Hypothalamus (tissue), 51 donors: ENCODE measurements at regions not wholly inside any gene's neighbourhood (a gene's known extent, or its start where the extent isn't known, plus 50 kb on each side); places are given as distances from the start of the nearest gene placed in this dataset.

Source experiments
- DNase-seq, 51 donors: peaks; one replicate each; lab custom pipeline; 2025; lab: John Stamatoyannopoulos, UW

- no peak for DNase-seq
These were observed 132.2 kb downstream of the FOXL1 start for GRCh38 chr16:86710602-86710950.

DNA sequence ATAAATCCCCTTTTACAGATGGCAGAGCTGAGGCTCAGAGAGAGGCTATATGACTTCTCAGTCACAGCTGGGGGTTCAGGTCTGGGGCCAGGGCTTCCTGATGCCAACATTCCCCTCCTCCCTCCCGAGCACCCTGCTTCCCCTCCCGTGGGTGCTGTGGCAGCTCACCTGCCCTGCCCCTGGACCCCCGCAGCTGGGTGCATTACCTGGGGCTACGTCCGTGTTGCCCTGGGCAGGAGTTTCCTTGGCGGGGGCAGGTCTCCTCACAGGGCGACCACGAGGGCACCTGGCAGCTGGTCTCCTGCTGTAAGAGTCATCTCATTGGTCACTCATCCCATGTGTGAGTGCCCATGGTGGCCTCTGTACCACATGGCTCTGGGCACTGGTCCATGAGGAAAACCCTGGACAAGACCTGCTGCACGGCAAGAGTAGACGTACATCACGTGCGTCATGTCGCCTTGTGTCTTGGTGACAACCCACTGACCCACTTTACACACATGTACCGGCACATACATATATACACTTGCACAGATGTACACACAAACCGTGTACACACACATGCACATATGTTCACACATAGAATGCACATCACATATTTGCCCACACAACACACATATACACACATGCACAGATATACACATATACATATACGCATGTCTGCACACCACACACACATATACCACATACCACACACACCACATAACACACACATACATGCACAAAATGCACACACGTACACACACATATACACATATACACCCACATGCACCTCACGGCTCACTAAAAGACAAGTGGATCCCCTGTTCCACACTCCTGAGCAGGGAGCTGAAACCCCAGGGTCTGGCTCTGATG lies 134.0 kb downstream of the FOXL1 start:
- no peak for DNase-seq

DNA sequence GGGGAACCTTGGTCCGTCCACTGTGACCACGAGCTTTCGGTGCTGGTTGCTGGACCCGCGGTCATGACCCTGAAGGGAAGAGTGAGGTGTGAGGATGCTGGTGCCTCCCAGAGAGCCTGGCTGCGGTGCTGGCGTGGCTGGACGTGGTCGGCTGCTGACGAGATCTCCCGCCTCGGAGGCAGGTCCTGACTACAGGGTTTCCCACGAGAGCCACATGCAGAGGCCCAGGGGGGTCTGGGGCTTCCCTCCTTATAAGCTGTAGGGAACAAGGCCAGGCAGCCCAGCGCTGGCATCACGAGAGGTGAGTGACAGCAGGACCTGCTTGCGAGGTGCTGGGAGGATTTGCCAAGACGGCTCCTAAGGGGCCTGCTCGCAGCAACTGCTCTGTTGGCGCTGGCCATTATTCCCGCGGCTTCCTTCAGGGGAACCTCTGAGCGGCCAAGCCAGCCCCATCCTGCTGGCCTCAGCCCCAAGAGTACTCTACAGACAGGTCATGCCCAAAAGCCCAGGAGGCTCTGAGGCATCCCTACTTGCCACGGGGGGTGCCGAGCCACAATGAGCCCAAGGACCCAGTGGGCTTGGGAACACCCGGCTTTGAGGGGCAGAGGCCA lies 134.8 kb downstream of the FOXL1 start:
- no peak for DNase-seq

DNA sequence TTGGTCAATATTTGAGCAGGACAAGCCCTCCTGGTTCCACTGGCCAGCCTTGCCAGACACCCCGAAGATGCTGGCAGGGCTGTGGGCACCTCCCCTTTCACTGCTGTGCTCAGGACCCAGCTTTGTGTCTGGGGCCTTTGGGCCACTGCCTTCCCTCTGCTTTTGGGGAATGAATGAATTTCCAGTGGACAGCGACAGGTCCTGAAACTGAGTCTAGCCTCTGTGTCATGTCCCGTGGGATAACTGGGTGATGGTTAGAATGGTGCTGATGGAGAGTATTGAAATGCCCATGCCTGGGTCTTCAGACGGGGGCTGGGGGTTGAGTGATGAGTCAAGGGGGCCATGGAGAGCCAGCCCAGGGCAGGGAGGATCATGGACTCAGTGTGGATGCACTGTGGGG lies 135.8 kb downstream of the FOXL1 start:
- no peak for DNase-seq

GRCh38 chr16:86716649-86717048 lies 138.3 kb downstream of the FOXL1 start:
- no peak for DNase-seq

GRCh38 chr16:86718118-86718517 lies 139.8 kb downstream of the FOXL1 start:
- no peak for DNase-seq

GRCh38 chr16:86722970-86723369 lies 144.6 kb downstream of the FOXL1 start:
- no peak for DNase-seq

GRCh38 chr16:86723689-86724088 lies 145.3 kb downstream of the FOXL1 start:
- peak in 18 of 51 donors; percentile 2 to 45 (median 8) for DNase-seq

GRCh38 chr16:86725401-86725800 lies 147.1 kb downstream of the FOXL1 start:
- DNase-seq = no peak

- DNase-seq = no peak
These were observed 148.0 kb downstream of the FOXL1 start for GRCh38 chr16:86726340-86726739.

- no peak for DNase-seq
These were observed 148.8 kb downstream of the FOXL1 start for GRCh38 chr16:86727131-86727530.

GRCh38 chr16:86727632-86728031 lies 149.3 kb downstream of the FOXL1 start:
- DNase-seq = no peak

- no peak for DNase-seq
These were observed 151.3 kb downstream of the FOXL1 start for GRCh38 chr16:86729686-86730085.

DNA sequence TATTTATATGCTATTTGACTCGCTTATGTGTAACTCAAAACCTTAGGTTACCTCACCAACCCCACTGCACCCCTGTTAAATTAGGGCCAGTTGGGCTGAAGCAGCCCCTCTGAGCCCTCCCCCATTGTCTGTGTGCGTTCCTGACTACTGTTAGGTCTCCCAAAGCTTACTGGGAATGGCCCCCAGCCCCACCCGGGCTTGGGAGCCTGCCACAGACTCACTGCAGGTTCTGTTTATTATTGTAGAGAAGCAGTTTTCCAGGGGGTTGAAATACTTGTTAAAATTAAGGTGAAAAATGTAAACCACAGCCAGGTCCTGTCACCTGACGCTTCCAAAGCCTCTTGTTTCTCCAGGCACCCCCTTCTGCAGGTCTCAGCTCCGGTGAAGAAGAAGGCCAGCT lies 151.7 kb downstream of the FOXL1 start:
- no peak for DNase-seq

DNA sequence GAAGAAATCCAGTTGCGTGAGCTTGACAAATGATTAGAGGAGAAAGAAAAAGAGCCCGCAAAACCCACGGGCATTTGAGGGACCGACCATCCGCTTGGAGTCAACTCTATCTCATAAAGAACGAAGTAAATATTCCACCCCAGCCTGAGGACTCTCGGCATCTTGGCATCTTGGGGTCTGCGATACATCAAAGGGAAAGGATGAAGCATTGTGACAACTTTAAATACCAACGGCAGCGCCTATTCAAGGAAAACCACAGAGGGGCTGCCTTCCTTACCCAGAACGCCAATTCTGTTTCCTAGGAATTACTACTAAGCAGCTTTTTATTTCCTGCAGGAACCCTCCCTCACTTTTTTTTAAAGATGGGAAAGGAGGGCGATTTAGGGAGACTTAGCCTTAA lies 152.2 kb downstream of the FOXL1 start:
- no peak for DNase-seq

DNA sequence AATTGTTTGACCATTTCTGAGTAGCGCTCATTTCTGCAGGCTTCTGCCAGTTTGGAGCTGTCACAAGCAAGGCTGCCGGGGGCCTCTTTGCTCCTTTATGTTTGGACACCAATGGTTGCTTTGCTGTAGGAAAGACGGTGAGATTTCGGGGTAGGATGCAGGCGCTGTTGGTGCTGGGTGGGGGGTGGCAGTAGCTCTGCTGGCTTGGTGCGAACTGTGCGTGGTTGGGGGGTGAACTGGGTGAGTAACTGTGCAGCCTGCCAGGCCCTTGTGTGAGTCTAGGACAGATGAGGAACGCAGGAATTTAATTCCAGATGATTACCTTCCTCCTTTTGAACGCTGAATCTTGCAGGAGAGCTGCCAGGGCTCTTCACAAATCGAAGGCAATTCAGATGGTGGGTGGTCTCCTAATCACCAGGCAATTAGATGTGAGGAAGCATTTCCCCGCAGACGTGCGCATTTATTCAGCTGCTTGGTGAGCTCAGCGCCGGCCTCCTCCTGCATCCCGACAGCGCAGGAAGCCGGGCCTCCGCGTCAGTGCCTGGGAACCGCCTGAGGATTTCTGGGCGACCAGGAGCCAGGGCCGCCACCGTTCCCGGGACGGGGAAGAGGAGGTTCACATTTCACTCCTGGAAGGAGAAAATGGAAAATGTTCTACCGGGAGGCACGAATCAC lies 154.4 kb downstream of the FOXL1 start:
- DNase-seq = peak in 3 of 51 donors; percentile 5 to 37 (median 28)

GRCh38 chr16:86733546-86734254 lies 155.4 kb downstream of the FOXL1 start:
- DNase-seq = no peak

GRCh38 chr16:86734543-86735460 lies 156.5 kb downstream of the FOXL1 start:
- no peak for DNase-seq

DNA sequence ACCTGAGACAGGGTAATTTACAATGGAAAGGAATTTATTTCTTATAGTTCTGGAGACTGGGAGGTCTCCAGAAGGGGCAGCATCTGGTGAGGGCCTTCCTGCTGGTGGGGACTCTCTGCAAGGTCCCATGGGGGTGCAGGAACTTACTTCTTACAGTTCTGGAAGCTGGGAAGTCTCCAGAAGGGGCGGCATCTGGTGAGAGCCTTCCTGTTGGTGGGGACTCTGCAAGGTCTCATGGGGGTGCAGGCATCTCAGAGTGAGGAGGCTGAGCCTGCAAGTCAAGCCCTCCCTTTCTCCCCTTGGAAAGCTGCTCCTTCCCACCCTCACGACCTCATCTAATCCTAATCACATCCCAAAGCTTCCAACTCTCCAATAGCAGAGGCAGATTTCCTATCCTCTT lies 157.4 kb downstream of the FOXL1 start:
- DNase-seq = no peak

DNA sequence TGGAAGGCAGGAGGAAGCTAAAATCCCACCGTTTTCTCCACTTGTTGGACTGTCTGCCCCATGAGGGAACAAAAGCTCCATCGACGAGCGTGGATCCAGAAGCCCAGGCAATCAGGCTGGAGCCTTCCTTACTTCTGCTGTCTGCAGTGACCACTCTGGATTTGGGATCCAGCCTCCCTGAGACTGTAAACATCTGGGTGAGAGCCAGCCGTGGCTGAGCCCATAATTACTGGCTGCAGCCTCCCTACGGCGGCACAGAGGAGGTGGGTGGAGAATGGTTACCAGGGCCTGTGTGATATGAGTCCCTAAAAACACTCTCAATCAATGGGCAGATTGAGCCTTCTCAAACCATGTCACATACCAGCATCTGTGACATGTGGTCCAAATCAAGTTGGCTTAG lies 158.2 kb downstream of the FOXL1 start:
- no peak for DNase-seq
